Retinal pigment epithelial cell (primary cell): ENCODE measurements at regions not wholly inside any gene's neighbourhood (a gene's known extent, or its start where the extent isn't known, plus 50 kb on each side); places are given as distances from the start of the nearest gene placed in this dataset.

Experiments used
- DNase-seq: peaks from one replicate; pipeline ENCODE4 v3.0.0-alpha.2; 2010; ENCODE audit warnings: low read depth
- H3K4me3 ChIP-seq: 2 replicates; pipeline ENCODE4 v1.5.1; 2011; ENCODE audit warnings: mild to moderate bottlenecking, low read length, control low read depth, moderate library complexity
- CTCF ChIP-seq: conservative IDR thresholded peaks from 2 replicates; pipeline ENCODE4 v1.5.1; 2011; ENCODE audit warnings: low read depth, low read length, control low read depth, inconsistent platforms

DNA sequence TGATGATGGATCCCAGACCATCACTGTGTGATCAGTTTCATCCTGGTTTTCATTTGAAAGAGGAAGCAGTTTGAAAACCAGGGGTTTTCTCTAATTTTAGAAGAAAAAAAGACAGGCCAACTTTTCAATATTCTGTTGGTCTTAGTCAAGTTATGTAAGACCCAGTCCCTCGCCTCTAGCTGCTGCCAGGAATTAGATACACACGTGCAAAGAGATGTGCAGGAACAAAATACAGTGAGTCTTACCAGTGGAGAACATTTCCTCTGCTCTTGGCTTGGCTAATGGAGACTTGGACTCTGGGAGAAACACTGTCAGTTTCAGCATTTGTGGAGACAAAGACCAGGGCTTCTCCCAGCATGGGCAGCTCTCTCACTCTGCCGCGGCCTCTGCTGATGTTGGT lies 214.9 kb upstream of the C2CD4B start:
- H3K4me3 ChIP-seq = no peak overlapping the region
- no peak for DNase-seq
- TF ChIP-seq CTCF = no peak

GRCh38 chr15:62382046-62382445 lies 217.0 kb upstream of the C2CD4B start:
- TF ChIP-seq CTCF = no peak
- DNase-seq = no peak
- H3K4me3 ChIP-seq = no peak overlapping the region

GRCh38 chr15:62389885-62390790 lies 225.1 kb upstream of the C2CD4B start, which contains the start of gene TLN2:
TLN2 (plus strand) TSS chr15:62390550.
- peak; percentile 47 for DNase-seq
- TF ChIP-seq CTCF = no peak

GRCh38 chr15:62390791-62391640 lies 225.9 kb upstream of the C2CD4B start:
- DNase-seq = no peak
- peak overlapping the region; percentile 99 for H3K4me3 ChIP-seq
- TF ChIP-seq CTCF = no peak

More at GRCh38 chr15:62389885-62390790, 225.1 kb upstream of the C2CD4B start, which contains the start of gene TLN2:
- H3K4me3 ChIP-seq = peak within 1 kb of the TSS; percentile 99

DNA sequence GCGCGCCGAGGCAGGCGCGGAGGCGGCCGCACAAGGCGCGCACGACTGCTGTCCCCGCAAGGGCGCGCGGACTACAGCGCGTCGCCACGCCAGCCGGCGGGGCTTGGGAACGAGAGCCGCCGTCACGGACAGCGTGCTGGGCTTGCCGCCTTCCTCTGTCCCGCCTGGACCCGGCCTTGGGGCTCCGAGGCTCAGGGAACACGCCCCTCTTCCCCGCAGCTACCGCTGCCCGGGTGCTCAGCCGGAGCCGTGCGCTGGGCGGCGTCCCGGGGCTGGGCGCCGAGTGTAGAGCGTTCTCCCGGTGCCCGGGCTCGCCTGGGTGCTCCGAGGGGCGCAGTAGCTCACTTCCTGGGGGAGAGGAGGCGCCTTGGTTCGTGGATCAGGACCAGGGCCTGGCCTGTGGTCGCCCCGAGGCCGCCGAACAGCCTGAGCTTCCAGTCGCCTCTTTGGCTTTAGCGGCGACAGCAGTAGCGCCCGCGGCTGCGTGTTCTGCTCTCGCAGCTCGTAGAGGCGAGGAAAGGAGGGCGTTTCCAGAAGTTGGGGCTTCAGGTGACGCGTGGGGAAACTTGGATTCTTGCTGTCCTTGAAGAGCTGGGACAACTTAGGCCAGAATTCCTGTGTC lies 226.7 kb upstream of the C2CD4B start:
- H3K4me3 ChIP-seq = peak overlapping the region; percentile 99
- peak; percentile 39 for TF ChIP-seq CTCF
- DNase-seq = no peak

DNA sequence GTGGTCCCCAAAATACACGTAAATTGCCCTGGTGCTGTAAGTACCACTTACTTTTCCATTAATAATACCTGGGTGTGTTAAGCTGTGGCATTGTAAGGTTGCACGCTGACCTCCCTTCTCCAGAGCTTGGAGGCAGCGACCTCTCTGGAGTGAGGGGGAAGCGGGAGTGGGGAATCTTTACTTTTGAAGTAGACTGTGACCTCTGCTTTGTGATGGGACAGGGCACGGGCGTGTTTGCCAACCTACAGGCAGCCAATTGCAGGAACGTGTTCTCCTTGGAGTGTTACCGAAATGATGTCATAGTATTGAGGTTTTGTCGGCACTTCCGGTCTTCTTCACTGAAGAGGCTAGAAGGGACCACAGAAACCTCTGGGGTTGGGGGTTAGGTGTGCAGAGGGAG lies 227.3 kb upstream of the C2CD4B start:
- peak; percentile 33 for TF ChIP-seq CTCF
- peak overlapping the region; percentile 99 for H3K4me3 ChIP-seq
- DNase-seq = no peak
